Neural progenitor cell (in vitro differentiated cells): ENCODE measurements at regions not wholly inside any gene's neighbourhood (a gene's known extent, or its start where the extent isn't known, plus 50 kb on each side); places are given as distances from the start of the nearest gene placed in this dataset.

Experiments
- CTCF ChIP-seq: fragments of 200-600 bp; sonication (generic); IDR thresholded peaks from 2 replicates; pipeline ENCODE4 v1.5.1; 2017; ENCODE audit warnings: antibody characterized with exemption, mild to moderate bottlenecking
- EZH2 ChIP-seq: fragments of 200-600 bp; sonication (generic); IDR thresholded peaks from 2 replicates; pipeline ENCODE4 v1.6.1; 2017; ENCODE audit warnings: antibody characterized with exemption, mild to moderate bottlenecking, moderate library complexity
- EZH2phosphoT487 ChIP-seq: fragments of 200-600 bp; sonication (generic); IDR thresholded peaks from 2 replicates; pipeline ENCODE4 v1.6.1; 2017; ENCODE audit warnings: antibody characterized with exemption

GRCh38 chr15:69816522-69816921 lies 281.2 kb downstream of the TLE3 start:
- TF ChIP-seq CTCF (no peak), EZH2 (no peak), EZH2phosphoT487 (no peak)
